Liver (tissue), 8 donors: ENCODE measurements at regions not wholly inside any gene's neighbourhood (a gene's known extent, or its start where the extent isn't known, plus 50 kb on each side); places are given as distances from the start of the nearest gene placed in this dataset.

Experiments used
- DNase-seq: peaks from one replicate; pipeline ENCODE4 v3.0.0-alpha.2; 2017; ENCODE audit warnings: low spot score
- H3K27ac ChIP-seq, 2 donors: one replicate each; pipeline ENCODE4 v1.7.0; 2013; ENCODE audit warnings: inconsistent platforms in 2 of 2, low read length in 2 of 2, control low read depth in 1 of 2, low read depth in 1 of 2, mild to moderate bottlenecking in 1 of 2
- H3K27me3 ChIP-seq, 4 donors: one replicate each; pipeline versions ENCODE4 v1.6.1 to v1.7.0; 2013; ENCODE audit warnings: low read length in 3 of 4, inconsistent platforms in 1 of 4, mild to moderate bottlenecking in 1 of 4, moderate library complexity in 1 of 4; ENCODE audit not compliant: control insufficient read depth in 4 of 4, insufficient read depth in 4 of 4
- H3K36me3 ChIP-seq, 4 donors: one replicate each; pipeline versions ENCODE4 v1.6.1 to v1.7.0; 2013; ENCODE audit warnings: low read length in 3 of 4, mild to moderate bottlenecking in 3 of 4, low read depth in 1 of 4, moderate library complexity in 1 of 4; ENCODE audit not compliant: control insufficient read depth in 4 of 4, insufficient read depth in 3 of 4
- H3K4me1 ChIP-seq, 4 donors: one replicate each; pipeline versions ENCODE4 v1.6.1 to v1.7.0; 2013; ENCODE audit warnings: low read length in 3 of 4, mild to moderate bottlenecking in 3 of 4, moderate library complexity in 1 of 4; ENCODE audit not compliant: control insufficient read depth in 4 of 4, insufficient read depth in 4 of 4
- H3K4me3 ChIP-seq, 3 donors: one replicate each; pipeline versions ENCODE4 v1.6.1 to v1.7.0; 2013; ENCODE audit warnings: low read length in 3 of 3, control low read depth in 1 of 3, low read depth in 1 of 3, mild to moderate bottlenecking in 1 of 3
- H3K9ac ChIP-seq, 2 donors: one replicate each; pipeline ENCODE4 v1.7.0; 2013; ENCODE audit warnings: low read length in 2 of 2, mild to moderate bottlenecking in 2 of 2, moderate library complexity in 2 of 2, control low read depth in 1 of 2, low read depth in 1 of 2
- H3K9me3 ChIP-seq, 4 donors: one replicate each; pipeline versions ENCODE4 v1.6.1 to v1.7.0; 2013; ENCODE audit warnings: low read length in 3 of 4; ENCODE audit not compliant: control insufficient read depth in 4 of 4
- ATF3 ChIP-seq: IDR thresholded peaks from 2 replicates; pipeline ENCODE4 v1.6.1; 2016; ENCODE audit warnings: antibody characterized with exemption
- CTCF ChIP-seq: fragments of 150-350 bp; IDR thresholded peaks from 2 replicates; pipeline ENCODE4 v1.5.1; 2017; ENCODE audit warnings: improper control_type of control experiment, low read depth, low read length; ENCODE audit not compliant: missing input control
- EGR1 ChIP-seq, 2 donors: IDR thresholded peaks; 2 replicates each; pipeline ENCODE4 v1.6.1; 2016 to 2018; ENCODE audit warnings: antibody characterized with exemption in 2 of 2, low read depth in 2 of 2
- FOXA1 ChIP-seq: IDR thresholded peaks from 2 replicates; pipeline ENCODE4 v1.6.1; 2016; ENCODE audit warnings: antibody characterized with exemption
- FOXA2 ChIP-seq: IDR thresholded peaks from 2 replicates; pipeline ENCODE4 v1.6.1; 2016; ENCODE audit warnings: antibody characterized with exemption
- GABPA ChIP-seq, 2 donors: IDR thresholded peaks in 1 of 2; conservative IDR thresholded peaks in 1 of 2; 2 replicates each; pipeline ENCODE4 v1.6.1; 2016; ENCODE audit warnings: antibody characterized with exemption in 2 of 2, mild to moderate bottlenecking in 1 of 2, moderate library complexity in 1 of 2
- HNF4G ChIP-seq: IDR thresholded peaks from 2 replicates; pipeline ENCODE4 v1.6.1; 2016; ENCODE audit warnings: antibody characterized with exemption
- MAX ChIP-seq: IDR thresholded peaks from 2 replicates; pipeline ENCODE4 v1.6.1; 2016; ENCODE audit warnings: antibody characterized with exemption
- NR2F2 ChIP-seq: IDR thresholded peaks from 2 replicates; pipeline ENCODE4 v1.6.1; 2016; ENCODE audit warnings: antibody characterized with exemption
- RAD21 ChIP-seq, 2 donors: IDR thresholded peaks; 2 replicates each; pipeline ENCODE4 v1.6.1; 2016; ENCODE audit warnings: antibody characterized with exemption in 2 of 2, mild to moderate bottlenecking in 2 of 2
- REST ChIP-seq: IDR thresholded peaks from 2 replicates; pipeline ENCODE4 v1.6.1; 2016; ENCODE audit warnings: antibody characterized with exemption, mild to moderate bottlenecking
- SP1 ChIP-seq: IDR thresholded peaks from 2 replicates; pipeline ENCODE4 v1.6.1; 2018; ENCODE audit warnings: antibody characterized with exemption, mild to moderate bottlenecking
- TAF1 ChIP-seq: conservative IDR thresholded peaks from 2 replicates; pipeline ENCODE4 v1.6.1; 2016; ENCODE audit warnings: antibody characterized with exemption, mild to moderate bottlenecking
- YY1 ChIP-seq: IDR thresholded peaks from 2 replicates; pipeline ENCODE4 v1.6.1; 2016; ENCODE audit warnings: antibody characterized with exemption, mild to moderate bottlenecking
- ZBTB33 ChIP-seq: IDR thresholded peaks from 2 replicates; pipeline ENCODE4 v1.6.1; 2016; ENCODE audit warnings: antibody characterized with exemption
- WGBS: extraction: QIAGEN DNeasy Blood & Tissue Kit; methylation state at CpG from one replicate; pipeline ENCODE4 v1.1.7; 2013; 5-methylcytosine and 5-hydroxymethylcytosine counted together
- donor health status: healthy.
- donor health status: healthy.
- donor health status: healthy.
- donor health status: healthy.
- donor health status: healthy.

- Histone ChIP-seq H3K9me3 (no peaks in the 10 kb centered on the region), H3K4me3 (no peak overlapping the region), H3K27ac (no peak overlapping the region), H3K36me3 (no peaks in the 10 kb centered on the region), H3K4me1 (no peaks in the 10 kb centered on the region), H3K27me3 (peaks cover 0 to 6% (median 2%) of the 10 kb centered on the region in 4 donors), H3K9ac (no peak overlapping the region)
- 25% methylated on average over 3 of the region's 3 CpGs for WGBS
- TF ChIP-seq FOXA2 (no peak), ZBTB33 (no peak), SP1 (no peak), ATF3 (no peak), HNF4G (no peak), EGR1 (IDR thresholded peaks at IDR 0.05; ENCODE audit: low read depth in 2 of 2) (no peak), CTCF (no peak), MAX (no peak), REST (no peak), TAF1 (no peak), YY1 (no peak), NR2F2 (no peak)
- no peak for DNase-seq
These were observed 370.7 kb upstream of the IRX2 start for GRCh38 chr5:3122216-3122615.

GRCh38 chr5:3121813-3122212 lies 370.3 kb upstream of the IRX2 start:
- Histone ChIP-seq H3K4me3 (no peak overlapping the region), H3K27me3 (peaks cover 0 to 6% (median 2%) of the 10 kb centered on the region in 4 donors), H3K36me3 (no peaks in the 10 kb centered on the region), H3K4me1 (no peaks in the 10 kb centered on the region), H3K9ac (no peak overlapping the region), H3K9me3 (no peaks in the 10 kb centered on the region), H3K27ac (no peak overlapping the region)
- 6% methylated on average over 21 of the region's 21 CpGs for WGBS
- DNase-seq: no peak
- TF ChIP-seq EGR1 (IDR thresholded peaks at IDR 0.05; ENCODE audit: low read depth in 2 of 2): no peak
- no peak for TF ChIP-seq RAD21 (IDR thresholded peaks at IDR 0.05)
- no peak for TF ChIP-seq FOXA2
- TF ChIP-seq REST: no peak
- no peak for TF ChIP-seq YY1
- no peak for TF ChIP-seq ZBTB33
- no peak for TF ChIP-seq TAF1
- no peak for TF ChIP-seq HNF4G
- TF ChIP-seq SP1: no peak
- no peak for TF ChIP-seq MAX
- TF ChIP-seq FOXA1: no peak
- TF ChIP-seq ATF3: no peak
- no peak for TF ChIP-seq GABPA (IDR thresholded peaks at IDR 0.05 in 1 of 2, conservative IDR thresholded peaks at IDR 0.05 in 1 of 2)
